GM19438 (cell line): ENCODE measurements at regions not wholly inside any gene's neighbourhood (a gene's known extent, or its start where the extent isn't known, plus 50 kb on each side); places are given as distances from the start of the nearest gene placed in this dataset.

Source experiments
- ATAC-seq: cut with Tn5 transposase; IDR thresholded peaks from one replicate; pipeline ENCODE4 v1.9.1; 2021; ENCODE audit warnings: low read depth; ENCODE audit not compliant: unreplicated experiment

DNA sequence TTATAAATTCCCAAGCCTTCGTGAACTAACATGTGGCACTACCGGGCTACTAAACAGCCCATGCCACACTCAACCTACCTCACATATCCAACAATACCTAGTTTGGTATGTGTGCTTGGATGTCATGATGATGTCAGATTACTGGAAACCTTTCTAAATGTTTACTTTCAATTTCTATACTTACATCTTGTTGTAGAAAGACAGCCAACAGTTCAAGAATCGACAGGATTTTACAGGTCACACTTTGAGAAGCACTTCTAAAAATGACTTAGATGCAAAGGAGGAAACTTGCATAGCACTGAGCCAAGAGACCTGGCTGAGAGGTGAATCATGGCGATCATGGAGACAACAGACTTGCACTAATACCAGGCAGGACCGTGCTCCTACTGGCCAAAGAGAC, 209.9 kb downstream of the COL4A1 start:
- no peak for ATAC-seq

DNA sequence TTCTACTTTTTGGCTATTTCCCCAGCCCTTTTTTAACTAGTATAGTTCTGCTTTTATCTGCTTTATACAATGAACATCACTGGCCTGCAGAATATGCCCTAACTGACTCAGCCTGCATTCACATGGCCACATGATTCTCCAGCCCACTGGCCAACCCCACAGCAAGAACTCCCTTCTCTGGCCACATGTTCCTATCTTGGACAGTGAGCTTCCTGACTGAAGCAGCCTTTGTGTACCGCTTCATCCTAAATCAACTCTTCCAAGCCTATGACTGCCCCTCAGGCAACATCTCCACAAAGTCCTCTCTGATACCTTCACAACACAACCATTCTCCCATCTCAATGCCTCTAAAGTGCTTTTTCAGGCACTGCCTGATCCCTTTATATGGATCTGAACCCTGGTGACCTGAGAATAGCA, 214.1 kb downstream of the COL4A1 start:
- ATAC-seq = no peak

DNA sequence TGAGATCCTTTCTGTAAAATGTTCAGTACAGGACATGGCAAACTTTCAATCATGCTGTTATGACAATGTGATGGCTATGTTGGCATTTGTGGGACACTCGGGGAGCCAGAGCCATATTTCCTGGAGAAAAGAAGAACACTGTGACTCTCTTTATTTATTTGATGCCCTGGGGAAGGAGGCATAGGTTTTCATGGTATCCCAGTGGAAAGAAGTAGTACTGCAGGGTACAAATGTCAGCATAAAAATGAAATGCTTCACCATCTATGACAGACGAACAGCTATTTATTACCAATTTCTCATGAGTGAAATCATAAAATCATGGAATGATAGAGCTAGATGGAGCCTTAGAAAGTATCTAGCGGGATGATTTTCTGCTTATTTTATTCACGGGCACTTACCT, 217.1 kb downstream of the COL4A1 start:
- no peak for ATAC-seq

DNA sequence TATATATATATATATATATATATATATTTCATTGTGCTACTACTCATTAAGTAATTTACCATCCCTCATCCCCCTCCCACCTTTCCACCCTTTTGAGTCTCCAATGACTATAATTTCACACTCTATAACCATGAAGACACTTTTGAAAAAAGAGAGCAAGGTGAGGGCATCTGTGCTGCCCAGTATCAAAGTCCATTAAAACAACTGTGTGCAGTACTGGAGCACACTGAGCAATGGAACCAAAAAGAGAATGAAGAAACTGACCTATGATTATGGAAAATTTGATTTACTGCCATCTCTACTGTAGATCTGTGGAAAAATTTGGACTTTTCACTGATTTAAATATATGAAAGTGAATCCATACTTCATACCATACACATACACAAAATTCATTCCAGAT, 217.9 kb downstream of the COL4A1 start:
- no peak for ATAC-seq

DNA sequence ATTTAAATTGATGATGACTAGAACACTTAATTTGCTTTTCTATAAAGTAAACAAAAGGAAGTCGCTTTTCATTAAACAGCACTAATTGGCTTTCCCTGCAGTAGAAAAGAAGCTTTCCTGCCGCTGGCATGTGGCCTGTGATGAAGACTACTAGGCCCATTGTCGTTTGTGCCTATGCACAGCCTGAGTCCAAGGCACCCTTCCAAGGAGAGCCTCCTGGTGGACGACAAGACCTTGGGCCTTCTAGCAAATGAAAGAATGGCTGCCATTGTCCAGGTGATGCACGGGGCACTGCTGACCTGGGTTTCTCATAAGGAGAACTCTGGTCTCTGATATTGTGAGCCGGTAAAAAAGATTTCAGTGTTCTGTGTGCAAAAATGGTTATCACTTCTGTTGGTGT, 233.0 kb downstream of the COL4A1 start:
- no peak for ATAC-seq

DNA sequence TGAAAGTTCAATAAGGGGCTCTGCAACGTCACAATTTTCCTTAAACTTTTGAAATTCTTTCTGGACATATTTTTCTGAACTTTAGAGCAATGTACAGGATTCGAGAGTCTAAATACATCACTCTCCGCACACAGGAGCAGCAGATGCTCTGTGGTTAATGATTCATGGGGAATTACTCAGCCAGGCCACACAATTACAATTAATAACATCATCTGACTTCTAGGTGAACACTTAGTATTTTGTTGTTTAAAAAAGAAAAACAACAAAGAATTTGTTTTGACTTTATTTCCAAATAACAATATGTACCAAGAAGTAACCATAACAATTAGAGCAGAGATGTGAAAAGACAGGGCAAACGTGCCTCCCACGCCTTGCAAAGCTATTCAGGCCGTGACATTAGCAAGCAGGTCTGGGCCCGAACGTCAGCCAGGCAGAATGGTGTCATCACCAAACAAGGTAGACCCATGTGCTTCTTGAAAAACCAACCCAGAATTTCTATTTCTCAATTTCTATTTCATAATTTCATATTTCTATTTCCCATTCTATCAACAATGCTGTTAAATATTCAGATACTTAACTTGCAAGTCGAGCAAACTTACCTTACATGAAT, 236.3 kb downstream of the COL4A1 start:
- ATAC-seq = no peak

DNA sequence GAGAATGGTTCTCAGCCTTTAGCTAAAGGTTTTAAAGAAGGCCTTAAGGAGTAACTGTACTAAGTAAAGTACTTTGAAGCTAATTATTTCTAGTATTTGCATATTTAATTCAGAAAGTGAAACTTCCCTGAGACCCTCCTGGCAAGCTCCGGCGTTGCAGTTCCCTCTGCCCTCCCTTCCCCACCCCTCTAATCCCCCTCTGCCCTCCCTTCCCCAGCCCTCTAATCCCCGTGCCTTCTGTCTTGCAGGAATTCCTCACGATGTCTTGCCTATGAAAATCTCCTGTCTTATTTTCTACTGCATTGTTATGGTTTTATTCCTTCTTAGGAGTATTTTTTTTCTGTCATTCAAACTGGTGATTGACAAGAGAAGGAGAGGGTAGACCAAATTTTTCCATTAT, 236.9 kb downstream of the COL4A1 start:
- ATAC-seq = no peak

DNA sequence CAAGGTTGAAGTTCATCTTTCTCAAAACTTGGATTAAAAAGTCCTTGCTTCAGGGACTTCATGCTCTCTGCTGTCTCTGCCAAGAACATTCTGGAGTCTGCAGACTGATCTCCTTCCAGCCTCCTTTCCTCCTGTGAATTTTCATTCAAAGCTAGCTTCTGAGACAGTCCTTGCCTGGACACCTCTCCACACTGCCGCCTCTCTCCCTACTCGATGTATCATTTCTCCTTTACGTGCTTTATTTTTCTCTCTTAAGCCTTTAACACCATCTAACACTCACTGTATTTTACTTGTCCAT, 238.8 kb downstream of the COL4A1 start:
- ATAC-seq = no peak

DNA sequence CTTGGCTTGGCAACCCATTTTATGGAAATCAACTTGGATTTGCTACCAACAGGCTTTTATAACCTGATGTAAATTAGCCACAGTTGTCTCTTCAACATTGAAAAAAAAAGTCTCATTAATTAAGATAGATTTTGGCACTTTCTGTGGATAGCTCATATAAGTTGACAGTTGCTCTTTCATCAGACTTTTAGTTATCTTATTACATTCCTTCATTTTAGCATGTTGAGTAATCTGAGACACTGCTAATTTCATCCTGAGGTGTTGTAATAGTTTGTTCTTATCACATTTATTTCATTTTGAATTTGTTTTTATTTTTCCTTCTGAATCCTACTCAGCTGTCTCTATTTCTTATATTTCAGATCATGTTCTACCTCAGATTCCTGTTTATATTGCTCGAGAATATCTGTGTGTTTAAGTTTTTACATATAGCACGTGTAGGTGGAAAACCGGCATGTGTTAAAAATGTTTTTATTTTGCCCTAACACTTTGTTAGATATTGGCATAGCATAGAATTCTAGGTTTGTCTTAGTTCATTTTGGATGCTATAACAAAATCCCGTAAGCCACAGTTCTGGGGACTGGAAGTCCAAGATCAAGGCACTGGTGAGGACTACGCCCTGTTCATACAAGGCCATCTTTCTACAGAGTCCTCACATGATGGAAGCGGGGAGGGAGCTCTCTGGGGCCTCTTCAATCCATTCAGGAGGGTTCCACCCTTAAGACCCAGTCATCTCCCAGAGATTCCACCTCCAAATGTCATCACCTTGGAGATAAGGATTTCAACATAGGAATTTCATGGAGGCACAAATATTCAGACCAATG, 239.4 kb downstream of the COL4A1 start:
- ATAC-seq = no peak

DNA sequence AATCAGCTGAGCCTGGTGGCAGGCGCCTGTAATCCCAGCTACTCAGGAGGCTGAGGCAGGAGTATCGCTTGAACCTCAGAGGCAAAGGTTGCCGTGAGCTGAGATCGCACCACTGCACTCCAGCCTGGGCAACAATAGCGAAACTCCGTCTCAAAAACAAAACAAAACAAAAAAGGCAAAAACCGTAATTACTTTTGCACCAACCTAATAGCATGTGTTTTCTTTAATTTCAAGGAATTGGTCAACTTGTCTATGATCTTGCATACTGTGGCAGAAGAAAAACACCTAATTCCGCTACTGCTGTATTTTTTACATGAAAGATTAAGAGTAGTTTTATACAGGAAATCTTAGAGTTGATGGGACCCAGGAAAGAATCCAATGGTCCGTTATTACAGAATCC, 241.2 kb downstream of the COL4A1 start:
- no peak for ATAC-seq

DNA sequence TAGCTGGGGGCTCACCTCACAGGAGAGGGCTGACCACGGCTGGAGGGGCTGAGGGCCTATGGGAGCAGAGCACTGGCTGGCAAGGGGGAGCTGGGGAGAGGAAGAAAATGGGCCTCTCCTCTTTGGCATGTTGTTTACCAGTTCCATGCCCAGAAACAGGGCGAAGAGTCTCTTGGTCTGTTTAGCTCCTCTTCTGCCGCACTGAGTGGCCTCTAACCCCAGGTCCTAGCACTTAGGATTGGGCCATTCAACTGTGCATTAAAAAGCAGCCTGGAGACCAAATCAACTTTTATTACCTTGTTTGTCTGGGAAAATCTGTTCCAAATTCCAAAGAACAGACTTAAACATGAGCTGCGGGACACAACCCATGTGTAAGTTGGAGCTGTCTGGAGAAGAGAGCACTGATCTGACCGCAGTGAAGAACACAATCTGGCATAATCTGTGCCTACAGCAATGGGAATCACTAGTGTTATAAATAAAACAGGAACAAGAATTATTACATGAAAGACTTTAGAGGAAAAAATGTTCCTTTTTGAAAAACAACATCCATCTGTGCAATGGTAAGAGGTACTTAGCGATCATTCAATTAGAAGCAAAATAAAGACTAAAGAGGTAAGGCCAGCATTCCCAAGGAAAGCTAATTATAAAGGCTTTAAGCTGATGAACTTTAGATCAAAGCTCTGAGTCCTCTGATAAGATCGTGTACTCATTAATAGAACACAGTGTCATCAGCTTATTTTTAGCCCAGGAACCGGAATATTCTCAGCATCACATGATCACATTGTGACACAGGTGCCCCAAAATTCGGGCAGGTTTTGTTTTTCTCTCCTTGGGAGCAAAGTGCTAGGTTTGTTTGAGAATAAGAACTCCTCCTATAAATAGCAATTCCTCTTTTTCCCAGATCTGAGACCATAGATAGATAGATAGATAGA, 243.2 kb downstream of the COL4A1 start:
- ATAC-seq = no peak

DNA sequence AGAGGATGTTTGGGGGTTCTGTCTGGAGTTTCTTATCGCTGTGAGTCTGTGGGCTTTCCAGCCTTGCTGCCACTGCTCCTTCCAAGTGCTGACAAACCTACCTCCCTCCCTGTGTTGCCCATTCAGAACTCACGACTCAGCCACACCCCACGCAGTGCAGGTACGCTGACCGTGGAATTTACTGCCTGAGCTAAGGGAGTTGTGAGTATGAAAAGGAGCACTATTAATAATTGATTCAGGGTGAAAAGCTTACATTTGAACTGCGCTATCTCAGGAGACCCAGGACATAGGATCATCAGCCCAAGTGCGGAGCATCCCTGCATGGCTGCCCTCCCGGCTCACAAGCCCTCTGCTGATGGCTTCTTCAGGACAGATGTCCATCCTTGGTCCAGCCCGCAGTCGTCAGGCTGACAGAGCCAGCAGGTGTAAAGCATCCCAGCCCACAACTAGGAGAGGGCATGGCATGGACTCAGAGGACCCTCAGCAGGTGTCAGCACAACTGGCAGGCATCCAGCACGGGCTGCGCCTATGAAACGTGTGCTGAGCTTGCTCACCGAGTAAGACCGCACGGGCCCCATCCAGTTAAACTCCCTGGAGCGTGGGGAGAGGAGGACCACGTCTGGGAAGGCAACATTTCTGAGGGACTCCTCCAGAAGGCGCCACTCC, 244.0 kb downstream of the COL4A1 start:
- no peak for ATAC-seq

DNA sequence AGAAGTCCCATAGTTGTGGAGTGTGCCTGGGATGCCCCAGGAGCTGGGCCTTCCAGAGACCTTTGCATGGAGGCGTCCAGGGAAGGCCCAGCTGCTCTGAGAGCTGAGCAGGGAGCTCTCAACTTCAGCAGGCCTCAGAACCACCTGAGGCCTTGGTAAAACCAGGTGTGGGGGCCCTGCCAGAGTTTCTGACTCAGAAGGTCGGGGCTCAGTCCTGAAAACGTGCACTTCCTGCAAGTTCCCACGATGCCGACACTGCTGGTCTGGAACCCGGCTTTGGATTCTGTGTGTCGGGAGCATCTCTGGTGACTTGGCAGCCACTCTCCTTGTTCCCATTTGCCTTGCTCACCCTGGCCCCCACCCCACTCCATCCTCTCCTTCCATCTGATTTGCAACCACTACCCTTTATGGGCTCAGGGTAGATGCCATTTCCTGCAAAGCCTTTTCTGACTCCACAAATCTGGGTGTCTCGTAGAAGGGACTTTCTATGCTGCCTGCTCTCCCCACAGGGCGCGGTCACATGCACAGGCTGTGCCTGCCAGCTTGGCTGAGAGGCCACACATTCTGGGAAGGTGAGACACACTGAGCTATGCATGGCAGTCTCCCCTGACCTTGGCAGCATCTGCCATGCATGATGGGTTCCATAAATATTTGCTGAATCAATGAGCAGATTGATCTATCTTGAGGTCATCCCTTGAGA, 244.7 kb downstream of the COL4A1 start:
- no peak for ATAC-seq

DNA sequence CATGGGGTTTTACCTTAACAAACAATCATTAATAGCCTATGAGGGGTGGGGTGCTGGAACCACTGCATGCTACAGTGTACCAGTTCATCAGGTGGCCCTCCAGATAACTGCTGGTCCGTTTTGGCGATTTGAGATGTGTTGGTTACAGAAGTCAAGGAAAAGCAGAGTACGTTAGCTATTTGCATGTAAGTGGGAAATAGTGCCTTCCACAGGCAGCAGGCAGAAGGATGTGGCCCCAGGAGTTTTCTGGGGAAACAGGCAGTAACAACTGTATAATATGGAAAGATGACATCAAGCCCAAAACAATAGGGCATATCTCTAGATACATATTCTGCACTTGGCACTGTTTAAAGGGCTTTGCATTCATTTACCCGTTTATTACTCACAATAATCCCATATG, 245.7 kb downstream of the COL4A1 start:
- no peak for ATAC-seq

DNA sequence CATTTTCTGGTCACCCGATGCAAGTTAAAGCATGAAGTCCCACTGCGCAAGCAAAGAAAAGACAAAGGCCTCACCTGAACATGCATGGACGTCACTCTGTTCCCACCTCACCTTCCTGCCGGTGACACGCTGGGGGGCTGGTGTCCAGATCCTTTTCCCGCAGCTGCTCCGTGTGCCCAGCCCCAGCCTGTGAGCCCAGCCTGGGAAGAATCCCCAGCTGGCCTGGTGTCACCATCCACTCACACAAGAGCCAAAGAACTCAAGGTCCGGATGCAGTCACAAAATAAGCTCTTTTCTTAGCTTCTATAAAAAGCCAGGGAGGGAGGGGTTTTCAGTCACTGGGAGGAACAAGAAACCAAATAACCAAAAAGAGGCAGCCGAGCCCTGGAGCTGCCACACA, 249.9 kb downstream of the COL4A1 start:
- no peak for ATAC-seq

DNA sequence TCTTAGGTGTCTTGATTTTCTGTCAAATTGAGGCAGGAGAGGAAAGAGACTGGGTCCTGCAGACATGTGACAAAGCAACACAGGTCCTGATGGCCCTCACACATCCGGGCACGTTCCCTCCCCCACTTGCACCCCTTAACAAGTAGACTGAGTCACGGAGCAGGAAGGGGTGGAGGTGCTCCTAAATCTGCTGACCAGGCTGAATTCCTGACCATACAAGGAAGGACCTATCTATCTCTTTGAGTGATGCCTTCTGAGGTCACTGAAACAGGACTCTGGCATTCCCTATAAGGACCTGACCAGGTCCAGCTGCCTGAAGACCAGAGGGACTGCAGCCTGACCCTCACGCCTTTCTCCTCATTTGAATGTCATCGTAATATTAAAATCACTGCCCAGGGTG, 250.3 kb downstream of the COL4A1 start:
- ATAC-seq = no peak

DNA sequence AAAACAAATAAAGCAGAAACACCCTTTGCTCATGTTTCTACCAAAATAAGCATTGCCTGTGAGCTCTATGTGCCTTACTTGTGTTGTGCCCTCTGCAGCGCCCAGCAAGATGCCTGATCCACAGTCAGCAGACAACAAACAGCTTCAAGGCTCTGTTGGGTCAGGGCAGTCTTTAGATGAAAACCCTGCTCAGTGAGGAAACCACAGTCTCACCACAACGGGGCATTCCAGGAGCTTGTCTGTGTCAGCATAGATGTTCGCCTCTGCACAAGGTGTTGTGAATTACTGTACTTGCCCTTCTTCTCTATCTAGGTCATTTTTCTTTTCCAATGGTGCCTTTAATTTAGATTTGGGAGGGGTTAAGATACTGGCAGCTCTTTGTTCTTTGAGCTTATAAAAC, 251.9 kb downstream of the COL4A1 start:
- no peak for ATAC-seq

DNA sequence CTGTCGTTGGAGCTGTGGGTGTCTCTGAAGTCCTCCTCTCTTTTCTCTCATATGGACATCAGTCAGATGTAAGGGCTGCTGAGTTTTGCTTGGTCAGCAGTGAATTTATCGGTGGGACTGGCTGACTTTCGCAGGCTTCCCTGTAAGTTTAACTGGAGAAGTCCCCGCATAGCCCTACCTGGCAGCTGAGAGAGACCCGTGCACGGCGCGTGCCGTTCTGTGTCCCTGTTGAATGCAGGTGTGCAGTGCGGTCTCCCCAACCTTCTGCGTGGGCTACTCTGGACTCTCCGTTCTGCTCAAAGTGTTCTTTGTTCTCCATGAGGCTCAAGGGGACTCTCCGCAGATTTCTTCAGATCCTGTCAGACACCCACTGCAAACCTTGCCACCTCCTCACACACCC, 252.9 kb downstream of the COL4A1 start:
- ATAC-seq = no peak

DNA sequence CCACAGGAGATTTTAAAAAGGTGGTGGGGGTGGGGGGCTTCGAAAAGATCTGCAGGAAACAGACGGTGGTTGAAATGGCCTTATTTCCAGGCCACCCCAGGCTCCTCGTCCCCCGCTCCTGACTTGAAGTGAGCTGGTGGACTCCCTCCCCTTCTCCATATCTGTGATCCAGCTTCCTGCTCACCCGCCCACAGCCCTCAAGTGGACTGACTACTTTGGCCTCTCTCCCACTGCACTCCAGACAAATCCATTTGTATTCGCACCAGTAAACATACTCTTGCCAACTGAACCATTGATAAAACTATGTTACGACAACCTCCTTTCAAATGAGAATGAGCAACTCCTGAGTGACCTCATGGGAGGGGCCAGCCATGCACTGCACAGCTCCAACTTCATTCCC, 259.5 kb downstream of the COL4A1 start:
- no peak for ATAC-seq

DNA sequence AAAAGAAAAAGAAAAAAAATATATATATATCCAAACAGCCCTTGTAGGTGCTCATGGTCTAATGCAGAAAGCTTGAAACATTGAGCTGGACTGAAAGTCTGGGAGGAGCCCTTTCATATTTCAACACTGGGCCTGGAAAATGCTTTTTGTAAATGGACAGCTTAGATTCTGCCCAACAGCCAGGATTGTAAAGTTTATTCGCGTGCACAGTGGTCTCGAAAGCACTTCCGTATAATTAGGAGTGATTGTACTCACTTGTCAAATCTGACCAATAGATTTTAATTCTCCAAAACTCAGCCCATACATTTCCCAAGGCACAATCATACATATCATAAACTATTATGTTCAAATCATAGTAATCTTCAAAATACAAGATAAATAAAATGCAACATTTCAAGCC, 260.1 kb downstream of the COL4A1 start:
- ATAC-seq = no peak
